ENCODE measurements at regions not wholly inside any gene's neighbourhood (a gene's known extent, or its start where the extent isn't known, plus 50 kb on each side); places are given as distances from the start of the nearest gene placed in this dataset.

DNA sequence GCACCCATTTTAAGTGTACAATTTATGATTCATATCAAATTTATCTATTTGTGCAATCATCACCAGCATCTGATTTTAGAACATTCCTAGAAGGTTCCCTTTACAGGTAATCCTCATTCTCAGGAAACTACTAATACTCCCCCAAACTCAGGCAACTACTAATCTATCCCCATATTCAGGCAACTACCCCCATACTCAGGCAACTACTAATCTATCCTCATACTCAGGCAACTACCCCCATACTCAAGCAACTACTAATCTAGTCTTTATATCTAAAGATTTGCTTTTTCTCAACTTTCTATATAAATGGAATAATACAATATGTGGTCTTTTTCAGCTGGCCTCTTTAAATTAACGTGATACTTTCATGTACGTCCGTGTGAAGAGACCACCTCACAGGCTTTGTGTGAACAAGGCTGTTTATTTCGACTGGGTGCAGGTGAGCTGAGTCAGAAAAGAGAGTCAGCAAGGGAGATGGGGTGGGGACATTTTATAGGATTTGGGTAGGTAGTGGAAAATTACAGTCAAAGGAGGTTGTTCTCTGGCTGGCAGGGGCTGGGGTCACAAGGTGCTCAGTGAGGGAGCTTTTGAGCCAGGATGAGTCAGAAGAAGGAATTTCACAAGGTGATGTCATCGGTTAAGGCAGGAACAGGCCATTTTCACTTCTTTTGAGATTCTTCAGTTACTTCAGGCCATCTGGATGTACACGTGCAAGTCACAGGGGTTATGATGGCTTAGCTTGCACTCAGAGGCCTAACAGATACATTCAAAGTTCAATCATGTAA lies 1444.5 kb upstream of the CADM2 start:
- DNase-seq = no peak

- DNase-seq = no peak
These were observed 1443.7 kb upstream of the CADM2 start for GRCh38 chr3:83515123-83515522.

GRCh38 chr3:83523470-83524073 lies 1435.2 kb upstream of the CADM2 start:
- DNase-seq = peak; percentile 34

- peak; percentile 47 for DNase-seq
These were observed 1433.9 kb upstream of the CADM2 start for GRCh38 chr3:83524901-83525300.

DNA sequence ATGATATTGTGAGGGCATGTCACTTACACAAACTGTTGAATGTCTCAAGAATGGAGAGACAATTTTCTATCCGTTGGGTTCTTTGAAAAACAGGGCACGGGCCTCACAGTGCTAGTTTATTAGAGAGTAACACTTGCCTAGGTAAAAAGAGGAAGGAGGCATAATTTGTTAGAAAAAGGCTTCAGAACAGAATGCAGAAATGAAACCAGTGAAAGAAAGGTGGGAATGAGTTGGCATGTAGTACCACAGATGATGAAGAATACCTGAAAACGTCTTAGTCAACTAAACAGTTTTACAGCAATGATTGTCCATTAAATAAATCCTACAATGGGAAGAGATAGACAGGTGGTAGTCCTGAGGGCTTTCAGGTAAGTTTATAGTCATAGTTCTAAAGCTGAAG lies 1399.7 kb upstream of the CADM2 start:
- DNase-seq = no peak

DNA sequence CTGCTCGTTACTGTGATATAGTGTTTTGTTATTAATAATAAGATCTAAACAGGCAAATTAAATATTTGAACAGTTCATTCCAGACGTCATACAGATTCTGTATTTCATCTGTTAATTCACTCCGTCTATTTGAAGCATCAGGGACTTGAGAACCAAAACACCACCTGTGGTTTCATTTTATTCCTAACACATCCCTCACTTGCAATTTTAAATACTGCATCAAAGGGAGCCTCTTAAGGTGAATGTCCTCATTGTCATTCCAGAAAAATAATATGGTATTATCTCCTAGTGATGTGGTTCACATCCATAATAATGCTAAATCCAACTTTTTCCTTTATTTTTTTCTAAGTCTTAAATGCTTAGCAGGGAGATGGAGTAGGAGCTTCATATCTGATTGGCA lies 1390.9 kb upstream of the CADM2 start:
- no peak for DNase-seq

GRCh38 chr3:83581546-83581945 lies 1377.2 kb upstream of the CADM2 start:
- DNase-seq = no peak

- no peak for DNase-seq
These were observed 1357.1 kb upstream of the CADM2 start for GRCh38 chr3:83601704-83602103.

- DNase-seq = no peak
These were observed 1336.3 kb upstream of the CADM2 start for GRCh38 chr3:83622526-83622925.

- DNase-seq = peak; percentile 42
These were observed 1333.5 kb upstream of the CADM2 start for GRCh38 chr3:83625261-83625660.

DNA sequence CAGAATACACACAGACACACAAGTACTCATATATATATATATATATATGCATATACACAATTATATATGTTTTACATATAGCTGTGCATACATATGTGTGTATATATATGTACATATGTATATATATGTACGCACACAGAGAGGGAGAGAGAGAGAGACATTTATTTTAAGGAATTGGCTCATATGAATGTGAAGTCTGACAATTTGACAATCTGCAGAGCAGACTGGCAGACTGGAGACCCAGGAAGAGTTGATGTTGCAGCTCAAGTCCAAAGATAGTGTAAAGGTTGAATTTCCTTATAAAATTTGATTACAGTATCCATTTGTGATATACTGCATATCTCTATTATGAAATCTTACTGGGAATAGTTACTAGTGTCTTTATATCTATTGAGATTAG lies 1330.3 kb upstream of the CADM2 start:
- no peak for DNase-seq

GRCh38 chr3:83632526-83632925 lies 1326.3 kb upstream of the CADM2 start:
- no peak for DNase-seq

GRCh38 chr3:83633758-83634157 lies 1325.0 kb upstream of the CADM2 start:
- DNase-seq = no peak

DNA sequence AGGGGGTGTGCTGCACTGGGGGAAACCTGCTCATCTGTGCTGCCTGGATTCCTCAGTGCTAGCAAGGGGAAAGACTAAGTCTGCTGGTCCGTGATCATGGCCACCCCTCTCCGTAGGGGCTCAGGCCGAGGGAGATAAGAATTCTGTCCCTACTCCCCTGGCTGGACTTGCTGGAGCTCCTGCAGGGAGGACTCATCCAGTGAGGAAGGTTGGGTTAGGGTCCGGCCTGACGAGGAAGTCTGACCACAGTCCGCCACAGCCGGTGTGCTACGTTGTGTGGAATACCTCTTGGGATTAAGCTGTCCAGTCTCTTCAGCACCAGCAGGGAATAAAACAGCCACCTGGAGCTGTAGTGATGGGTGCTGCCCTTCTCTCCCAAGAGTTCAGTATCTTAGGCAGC lies 1309.1 kb upstream of the CADM2 start:
- DNase-seq = no peak

DNA sequence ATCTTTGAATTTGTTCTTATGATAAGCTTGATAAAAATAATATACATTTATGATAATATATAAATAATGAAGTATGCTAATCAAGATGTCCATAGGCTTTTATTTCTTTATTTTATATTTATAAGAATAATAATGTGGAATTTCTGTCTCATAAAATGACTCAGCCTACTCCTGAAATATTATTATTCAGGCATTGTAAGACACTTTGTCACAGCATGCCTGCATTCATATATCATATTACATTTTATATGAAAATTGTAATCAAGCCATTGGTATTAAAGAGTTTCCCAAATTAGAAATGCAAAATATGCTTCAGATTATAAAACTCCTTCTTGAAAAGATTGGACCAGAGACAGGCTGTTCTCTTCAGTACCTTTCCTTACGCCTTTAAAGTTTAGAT lies 1303.7 kb upstream of the CADM2 start:
- no peak for DNase-seq

DNA sequence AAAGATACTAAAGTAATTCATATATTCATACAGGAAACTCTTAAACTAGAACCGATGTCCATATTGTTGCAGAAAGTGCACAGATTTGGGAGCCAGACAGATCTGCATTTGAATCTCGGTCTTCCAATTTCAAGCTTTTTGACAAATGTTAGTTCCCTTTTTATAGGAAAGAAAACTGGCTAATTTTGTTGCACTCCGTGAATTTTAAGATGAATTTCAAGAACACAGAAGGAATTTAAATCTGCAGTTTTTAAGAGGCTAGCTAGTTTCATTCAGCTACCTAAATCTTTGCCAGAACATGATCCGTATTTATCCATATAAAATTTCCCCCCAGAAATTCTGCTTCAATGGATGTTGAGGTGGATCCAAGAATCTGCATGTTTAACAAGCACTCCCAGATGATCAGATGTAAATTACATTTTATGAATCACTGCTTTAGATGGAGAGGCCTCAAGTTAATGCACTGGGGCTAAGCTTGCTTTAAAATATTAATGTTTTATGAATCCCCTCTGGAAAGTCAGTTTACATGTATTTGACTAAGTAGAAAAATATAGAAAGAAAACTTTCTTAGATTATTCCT lies 1296.3 kb upstream of the CADM2 start:
- no peak for DNase-seq

- DNase-seq = no peak
These were observed 1288.4 kb upstream of the CADM2 start for GRCh38 chr3:83670416-83670815.

- DNase-seq = no peak
These were observed 1274.7 kb upstream of the CADM2 start for GRCh38 chr3:83683937-83684598.

DNA sequence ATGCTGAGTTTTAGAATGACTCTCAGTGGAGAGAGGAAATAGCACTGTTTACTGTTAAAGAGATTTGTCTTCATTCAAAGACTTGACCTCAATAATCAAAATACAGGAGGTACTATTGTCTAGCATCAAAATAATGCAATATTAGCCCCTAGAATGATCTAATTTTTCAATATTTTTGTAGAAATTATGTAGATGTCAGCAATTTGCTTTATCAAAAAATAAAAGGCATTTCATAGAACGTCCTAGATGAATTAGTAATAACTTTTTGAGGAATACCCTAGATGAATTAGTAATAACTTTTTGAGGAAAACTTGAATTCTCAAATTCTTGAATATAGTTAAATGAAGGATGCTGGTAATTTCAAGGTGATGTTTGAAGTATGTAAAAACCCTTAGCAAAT lies 1252.1 kb upstream of the CADM2 start:
- no peak for DNase-seq

GRCh38 chr3:83715307-83715706 lies 1243.5 kb upstream of the CADM2 start:
- no peak for DNase-seq

DNA sequence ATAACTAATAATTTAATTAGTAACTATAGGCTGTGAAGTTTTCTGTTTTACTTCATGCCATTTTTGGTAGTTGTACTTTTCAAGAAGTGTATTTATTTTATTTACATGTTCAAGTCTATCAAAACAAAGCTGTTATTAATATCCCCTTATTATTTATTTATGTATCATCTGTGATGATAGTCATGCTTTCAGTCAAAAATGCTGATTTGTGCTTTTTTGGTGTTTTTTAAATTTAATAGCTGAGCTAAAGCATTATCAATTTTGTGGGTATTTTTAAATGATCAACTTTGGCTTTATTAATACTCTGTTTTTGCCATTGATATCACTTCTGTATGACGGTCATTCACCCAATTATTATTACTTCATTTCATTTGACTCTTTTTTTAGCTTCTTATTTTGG lies 1229.2 kb upstream of the CADM2 start:
- no peak for DNase-seq

GRCh38 chr3:83734656-83735055 lies 1224.1 kb upstream of the CADM2 start:
- DNase-seq = no peak

- DNase-seq = no peak
These were observed 1220.6 kb upstream of the CADM2 start for GRCh38 chr3:83738202-83738601.

- DNase-seq = no peak
These were observed 1218.3 kb upstream of the CADM2 start for GRCh38 chr3:83740504-83740903.

Data from NCI-H446 treated with DMSO at 0.1 percent for 48 hours (cell line).